ENCODE measurements at regions not wholly inside any gene's neighbourhood (a gene's known extent, or its start where the extent isn't known, plus 50 kb on each side); places are given as distances from the start of the nearest gene placed in this dataset.

- no peak overlapping the region for H3K4me3 ChIP-seq (ENCODE audit: control insufficient read depth in 1 of 7, extremely low read depth in 1 of 7, insufficient read depth in 4 of 7, low read depth in 2 of 7, low read length in 6 of 7)
- ChIA-PET POLR2A (no interaction called here), CTCF (no interaction called here)
- WGBS (ENCODE audit: insufficient coverage): 50% methylated on average over 2 of the region's 3 CpGs
- no peak overlapping the region for H3K27ac ChIP-seq (ENCODE audit: insufficient read depth in 1 of 2, low read depth in 1 of 2, low read length in 2 of 2, poor library complexity in 1 of 2, severe bottlenecking in 2 of 2)
- DNase-seq: no peak
- peaks cover 0 to 3% (median 2%) of the 10 kb centered on the region in 5 experiments for H3K9me3 ChIP-seq (ENCODE audit: control extremely low read depth in 1 of 5, control insufficient read depth in 4 of 5, insufficient read depth in 2 of 5, low read depth in 1 of 5, low read length in 4 of 5)
- H3K27me3 ChIP-seq (replicated peaks in 2 of 5; ENCODE audit: control insufficient read depth in 4 of 5, insufficient read depth in 5 of 5, low read length in 4 of 5): peaks cover 0 to 2% (median 0%) of the 10 kb centered on the region in 5 experiments
- no peaks in the 10 kb centered on the region for H3K4me1 ChIP-seq (ENCODE audit: control extremely low read depth in 1 of 4, control insufficient read depth in 4 of 4, insufficient read depth in 4 of 4, low read length in 3 of 4)
- no peaks in the 10 kb centered on the region for H3K36me3 ChIP-seq (ENCODE audit: control insufficient read depth in 4 of 4, insufficient read depth in 4 of 4, low read length in 3 of 4)
Observed at GRCh38 chr15:45773149-45773548, 138.3 kb downstream of the SQOR start.

GRCh38 chr15:45776772-45777171 is 141.9 kb downstream of the SQOR start:
- WGBS (ENCODE audit: insufficient coverage): 93% methylated on average over 3 of the region's 4 CpGs
- no peaks in the 10 kb centered on the region for H3K4me1 ChIP-seq (ENCODE audit: control extremely low read depth in 1 of 4, control insufficient read depth in 4 of 4, insufficient read depth in 4 of 4, low read length in 3 of 4)
- H3K27ac ChIP-seq (ENCODE audit: insufficient read depth in 1 of 2, low read depth in 1 of 2, low read length in 2 of 2, poor library complexity in 1 of 2, severe bottlenecking in 2 of 2): no peak overlapping the region
- CTCF ChIA-PET: no interaction called here
- POLR2A ChIA-PET: no interaction called here
- no peaks in the 10 kb centered on the region for H3K36me3 ChIP-seq (ENCODE audit: control insufficient read depth in 4 of 4, insufficient read depth in 4 of 4, low read length in 3 of 4)
- H3K9me3 ChIP-seq (ENCODE audit: control extremely low read depth in 1 of 5, control insufficient read depth in 4 of 5, insufficient read depth in 2 of 5, low read depth in 1 of 5, low read length in 4 of 5): peaks cover 0 to 3% (median 2%) of the 10 kb centered on the region in 5 experiments
- no peak overlapping the region for H3K4me3 ChIP-seq (ENCODE audit: control insufficient read depth in 1 of 7, extremely low read depth in 1 of 7, insufficient read depth in 4 of 7, low read depth in 2 of 7, low read length in 6 of 7)
- peaks cover 0 to 2% (median 2%) of the 10 kb centered on the region in 5 experiments for H3K27me3 ChIP-seq (replicated peaks in 2 of 5; ENCODE audit: control insufficient read depth in 4 of 5, insufficient read depth in 5 of 5, low read length in 4 of 5)
- DNase-seq: no peak

GRCh38 chr15:45777781-45778180 is 143.0 kb downstream of the SQOR start:
- Histone ChIP-seq H3K4me3 (ENCODE audit: control insufficient read depth in 1 of 7, extremely low read depth in 1 of 7, insufficient read depth in 4 of 7, low read depth in 2 of 7, low read length in 6 of 7) (no peak overlapping the region), H3K4me1 (ENCODE audit: control extremely low read depth in 1 of 4, control insufficient read depth in 4 of 4, insufficient read depth in 4 of 4, low read length in 3 of 4) (no peaks in the 10 kb centered on the region), H3K27me3 (replicated peaks in 2 of 5; ENCODE audit: control insufficient read depth in 4 of 5, insufficient read depth in 5 of 5, low read length in 4 of 5) (peaks cover 0 to 8% (median 0%) of the 10 kb centered on the region in 5 experiments), H3K27ac (ENCODE audit: insufficient read depth in 1 of 2, low read depth in 1 of 2, low read length in 2 of 2, poor library complexity in 1 of 2, severe bottlenecking in 2 of 2) (no peak overlapping the region), H3K36me3 (ENCODE audit: control insufficient read depth in 4 of 4, insufficient read depth in 4 of 4, low read length in 3 of 4) (no peaks in the 10 kb centered on the region), H3K9me3 (ENCODE audit: control extremely low read depth in 1 of 5, control insufficient read depth in 4 of 5, insufficient read depth in 2 of 5, low read depth in 1 of 5, low read length in 4 of 5) (peaks cover 0 to 3% (median 2%) of the 10 kb centered on the region in 5 experiments)
- CTCF ChIA-PET: interaction anchor here (1.2 kb wide), 1 partner anchor 12 kb away, joined by 5 read pairs; no protein-coding TSS in a partner anchor
- WGBS (ENCODE audit: insufficient coverage): 100% methylated on average over 2 of the region's 4 CpGs
- POLR2A ChIA-PET: no interaction called here
- DNase-seq: no peak

- no peak overlapping the region for H3K27ac ChIP-seq (ENCODE audit: insufficient read depth in 1 of 2, low read depth in 1 of 2, low read length in 2 of 2, poor library complexity in 1 of 2, severe bottlenecking in 2 of 2)
- H3K27me3 ChIP-seq (replicated peaks in 2 of 5; ENCODE audit: control insufficient read depth in 4 of 5, insufficient read depth in 5 of 5, low read length in 4 of 5): peaks cover 0 to 11% (median 0%) of the 10 kb centered on the region in 5 experiments
- 83% methylated on average over 1 of the region's 2 CpGs for WGBS (ENCODE audit: insufficient coverage)
- peaks cover 0 to 2% (median 0%) of the 10 kb centered on the region in 5 experiments for H3K9me3 ChIP-seq (ENCODE audit: control extremely low read depth in 1 of 5, control insufficient read depth in 4 of 5, insufficient read depth in 2 of 5, low read depth in 1 of 5, low read length in 4 of 5)
- ChIA-PET CTCF (no interaction called here), POLR2A (no interaction called here)
- no peak for DNase-seq
- no peaks in the 10 kb centered on the region for H3K36me3 ChIP-seq (ENCODE audit: control insufficient read depth in 4 of 4, insufficient read depth in 4 of 4, low read length in 3 of 4)
- H3K4me3 ChIP-seq (ENCODE audit: control insufficient read depth in 1 of 7, extremely low read depth in 1 of 7, insufficient read depth in 4 of 7, low read depth in 2 of 7, low read length in 6 of 7): no peak overlapping the region
- no peaks in the 10 kb centered on the region for H3K4me1 ChIP-seq (ENCODE audit: control extremely low read depth in 1 of 4, control insufficient read depth in 4 of 4, insufficient read depth in 4 of 4, low read length in 3 of 4)
Observed at GRCh38 chr15:45780352-45780751, 145.5 kb downstream of the SQOR start.

GRCh38 chr15:45784656-45785055 is 149.8 kb downstream of the SQOR start:
- no peak for DNase-seq
- H3K27ac ChIP-seq (ENCODE audit: insufficient read depth in 1 of 2, low read depth in 1 of 2, low read length in 2 of 2, poor library complexity in 1 of 2, severe bottlenecking in 2 of 2): no peak overlapping the region
- H3K4me3 ChIP-seq (ENCODE audit: control insufficient read depth in 1 of 7, extremely low read depth in 1 of 7, insufficient read depth in 4 of 7, low read depth in 2 of 7, low read length in 6 of 7): no peak overlapping the region
- H3K9me3 ChIP-seq (ENCODE audit: control extremely low read depth in 1 of 5, control insufficient read depth in 4 of 5, insufficient read depth in 2 of 5, low read depth in 1 of 5, low read length in 4 of 5): no peaks in the 10 kb centered on the region
- no peaks in the 10 kb centered on the region for H3K4me1 ChIP-seq (ENCODE audit: control extremely low read depth in 1 of 4, control insufficient read depth in 4 of 4, insufficient read depth in 4 of 4, low read length in 3 of 4)
- H3K36me3 ChIP-seq (ENCODE audit: control insufficient read depth in 4 of 4, insufficient read depth in 4 of 4, low read length in 3 of 4): no peaks in the 10 kb centered on the region
- POLR2A ChIA-PET: no interaction called here
- peaks cover 0 to 11% (median 0%) of the 10 kb centered on the region in 5 experiments for H3K27me3 ChIP-seq (replicated peaks in 2 of 5; ENCODE audit: control insufficient read depth in 4 of 5, insufficient read depth in 5 of 5, low read length in 4 of 5)
- CTCF ChIA-PET: no interaction called here
- WGBS (ENCODE audit: insufficient coverage): 0% methylated on average over 1 of the region's 2 CpGs

- H3K27ac ChIP-seq (ENCODE audit: insufficient read depth in 1 of 2, low read depth in 1 of 2, low read length in 2 of 2, poor library complexity in 1 of 2, severe bottlenecking in 2 of 2): no peak overlapping the region
- peaks cover 0 to 11% (median 0%) of the 10 kb centered on the region in 5 experiments for H3K27me3 ChIP-seq (replicated peaks in 2 of 5; ENCODE audit: control insufficient read depth in 4 of 5, insufficient read depth in 5 of 5, low read length in 4 of 5)
- CTCF ChIA-PET: no interaction called here
- DNase-seq: no peak
- H3K9me3 ChIP-seq (ENCODE audit: control extremely low read depth in 1 of 5, control insufficient read depth in 4 of 5, insufficient read depth in 2 of 5, low read depth in 1 of 5, low read length in 4 of 5): no peaks in the 10 kb centered on the region
- no peaks in the 10 kb centered on the region for H3K36me3 ChIP-seq (ENCODE audit: control insufficient read depth in 4 of 4, insufficient read depth in 4 of 4, low read length in 3 of 4)
- POLR2A ChIA-PET: no interaction called here
- WGBS (ENCODE audit: insufficient coverage): no CpG with 5 or more reads among the region's 2 CpGs
- H3K4me1 ChIP-seq (ENCODE audit: control extremely low read depth in 1 of 4, control insufficient read depth in 4 of 4, insufficient read depth in 4 of 4, low read length in 3 of 4): no peaks in the 10 kb centered on the region
- H3K4me3 ChIP-seq (ENCODE audit: control insufficient read depth in 1 of 7, extremely low read depth in 1 of 7, insufficient read depth in 4 of 7, low read depth in 2 of 7, low read length in 6 of 7): no peak overlapping the region
Observed at GRCh38 chr15:45785897-45786296, 151.1 kb downstream of the SQOR start.

- H3K27ac ChIP-seq (ENCODE audit: insufficient read depth in 1 of 2, low read depth in 1 of 2, low read length in 2 of 2, poor library complexity in 1 of 2, severe bottlenecking in 2 of 2): no peak overlapping the region
- H3K27me3 ChIP-seq (replicated peaks in 2 of 5; ENCODE audit: control insufficient read depth in 4 of 5, insufficient read depth in 5 of 5, low read length in 4 of 5): peaks cover 0 to 26% (median 2%) of the 10 kb centered on the region in 5 experiments
- no peaks in the 10 kb centered on the region for H3K9me3 ChIP-seq (ENCODE audit: control extremely low read depth in 1 of 5, control insufficient read depth in 4 of 5, insufficient read depth in 2 of 5, low read depth in 1 of 5, low read length in 4 of 5)
- no peak overlapping the region for H3K4me3 ChIP-seq (ENCODE audit: control insufficient read depth in 1 of 7, extremely low read depth in 1 of 7, insufficient read depth in 4 of 7, low read depth in 2 of 7, low read length in 6 of 7)
- CTCF ChIA-PET: interaction anchor here (0.7 to 2.0 kb wide), 5 partner anchors 12 to 151 kb away, joined by 3 to 5 read pairs (median 3); no protein-coding TSS in a partner anchor
- POLR2A ChIA-PET: no interaction called here
- 50% methylated on average over 3 of the region's 4 CpGs for WGBS (ENCODE audit: insufficient coverage)
- no peaks in the 10 kb centered on the region for H3K36me3 ChIP-seq (ENCODE audit: control insufficient read depth in 4 of 4, insufficient read depth in 4 of 4, low read length in 3 of 4)
- H3K4me1 ChIP-seq (ENCODE audit: control extremely low read depth in 1 of 4, control insufficient read depth in 4 of 4, insufficient read depth in 4 of 4, low read length in 3 of 4): no peaks in the 10 kb centered on the region
- DNase-seq: peak; percentile 9 to 34 (median 26)
Observed at GRCh38 chr15:45790325-45790943, 155.6 kb downstream of the SQOR start.

All from common myeloid progenitor, CD34-positive (primary cell).